ENCODE measurements at regions not wholly inside any gene's neighbourhood (a gene's known extent, or its start where the extent isn't known, plus 50 kb on each side); places are given as distances from the start of the nearest gene placed in this dataset.
"Not testable (repeated sequence)": the region's sequence is repeated elsewhere in the genome, so short reads cannot be mapped to it uniquely, and the experiment has no call there.

DNA sequence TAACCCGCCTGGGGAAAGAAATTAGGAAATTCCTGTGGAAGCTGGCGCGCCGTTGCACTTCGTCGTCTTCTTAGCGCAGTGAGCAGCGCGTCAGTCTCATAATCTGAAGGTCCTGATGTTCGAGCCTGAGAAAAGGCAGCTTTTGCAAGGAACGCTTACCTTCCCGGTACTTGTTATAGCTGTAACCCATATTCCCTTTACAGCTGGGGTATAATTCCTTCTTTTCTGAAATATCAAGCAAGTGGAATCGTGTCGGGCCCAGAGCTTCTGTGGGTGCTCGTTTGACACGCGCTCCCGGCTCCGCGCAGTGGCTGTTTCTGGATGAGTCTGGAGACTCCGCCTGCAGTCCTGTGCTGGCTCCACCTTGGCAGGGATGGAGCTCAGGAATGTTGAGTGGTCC is 491.2 kb downstream of the PRIM2 start:
- TF ChIP-seq, protein P1, sequence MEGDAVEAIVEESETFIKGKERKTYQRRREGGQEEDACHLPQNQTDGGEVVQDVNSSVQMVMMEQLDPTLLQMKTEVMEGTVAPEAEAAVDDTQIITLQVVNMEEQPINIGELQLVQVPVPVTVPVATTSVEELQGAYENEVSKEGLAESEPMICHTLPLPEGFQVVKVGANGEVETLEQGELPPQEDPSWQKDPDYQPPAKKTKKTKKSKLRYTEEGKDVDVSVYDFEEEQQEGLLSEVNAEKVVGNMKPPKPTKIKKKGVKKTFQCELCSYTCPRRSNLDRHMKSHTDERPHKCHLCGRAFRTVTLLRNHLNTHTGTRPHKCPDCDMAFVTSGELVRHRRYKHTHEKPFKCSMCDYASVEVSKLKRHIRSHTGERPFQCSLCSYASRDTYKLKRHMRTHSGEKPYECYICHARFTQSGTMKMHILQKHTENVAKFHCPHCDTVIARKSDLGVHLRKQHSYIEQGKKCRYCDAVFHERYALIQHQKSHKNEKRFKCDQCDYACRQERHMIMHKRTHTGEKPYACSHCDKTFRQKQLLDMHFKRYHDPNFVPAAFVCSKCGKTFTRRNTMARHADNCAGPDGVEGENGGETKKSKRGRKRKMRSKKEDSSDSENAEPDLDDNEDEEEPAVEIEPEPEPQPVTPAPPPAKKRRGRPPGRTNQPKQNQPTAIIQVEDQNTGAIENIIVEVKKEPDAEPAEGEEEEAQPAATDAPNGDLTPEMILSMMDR (IDR thresholded peaks at IDR 0.05): not testable (repeated sequence)
- not testable (repeated sequence) for TF ChIP-seq POLR2A, POLR2AphosphoS5, EP300 (IDR thresholded peaks at IDR 0.05)
